OCI-LY7 (cell line): ENCODE measurements at regions not wholly inside any gene's neighbourhood (a gene's known extent, or its start where the extent isn't known, plus 50 kb on each side); places are given as distances from the start of the nearest gene placed in this dataset.
"Not testable (repeated sequence)": the region's sequence is repeated elsewhere in the genome, so short reads cannot be mapped to it uniquely, and the experiment has no call there.

Experiments used
- BruUV-seq: library from RNA; stranded (reverse); fragments of 400-500 nt; replicated peaks from 2 replicates; lab custom pipeline; 2021; lab: Mats Ljungman, UMichigan
- CTCF ChIA-PET: fragments of 300-600 bp; sonication (Branson Sonifier 250); formaldehyde crosslinking; loops from one replicate; lab custom pipeline; 2022; ENCODE audit warnings: antibody characterized with exemption; ENCODE audit not compliant: unreplicated experiment; lab: Charles Lee
- POLR2A ChIA-PET: fragments of 300-600 bp; sonication (Branson Sonifier 250); formaldehyde crosslinking; loops from one replicate; lab custom pipeline; 2022; ENCODE audit warnings: antibody characterized with exemption; lab: Charles Lee
- DNase-seq: peaks from one replicate; pipeline ENCODE4 v3.0.0-alpha.2; 2015; ENCODE audit warnings: low spot score
- H2AFZ ChIP-seq: fragments of 200-600 bp; sonication (generic), shearing (Covaris generic); 2 replicates; pipeline ENCODE4 v1.6.1; 2014; ENCODE audit warnings: mild to moderate bottlenecking, antibody characterized with exemption, low read length, moderate library complexity
- H3K27ac ChIP-seq: fragments of 200-600 bp; sonication (generic); 2 replicates; pipeline ENCODE4 v1.5.1; 2014; ENCODE audit warnings: mixed run types, low read depth, mild to moderate bottlenecking, moderate library complexity, low read length, inconsistent platforms; ENCODE audit not compliant: poor library complexity, severe bottlenecking
- H3K36me3 ChIP-seq: fragments of 200-600 bp; sonication (generic); 2 replicates; pipeline ENCODE4 v1.6.1; 2014; ENCODE audit warnings: mild to moderate bottlenecking, antibody characterized with exemption, low read length, moderate library complexity, mixed read lengths; ENCODE audit not compliant: insufficient read depth
- H3K4me1 ChIP-seq: fragments of 200-600 bp; sonication (generic); 2 replicates; pipeline ENCODE4 v1.5.1; 2014; ENCODE audit warnings: mild to moderate bottlenecking, low read length; ENCODE audit not compliant: insufficient read depth, poor library complexity, severe bottlenecking
- H3K4me2 ChIP-seq: fragments of 200-600 bp; sonication (generic); 2 replicates; pipeline ENCODE4 v1.6.1; 2014; ENCODE audit warnings: mild to moderate bottlenecking, low read length
- H3K4me3 ChIP-seq: fragments of 200-600 bp; sonication (generic); 2 replicates; pipeline ENCODE4 v1.5.1; 2014; ENCODE audit warnings: mild to moderate bottlenecking, low read depth, low read length; ENCODE audit not compliant: poor library complexity, severe bottlenecking
- H3K79me2 ChIP-seq: fragments of 200-600 bp; sonication (generic); 2 replicates; pipeline ENCODE4 v1.6.1; 2016; ENCODE audit warnings: low read depth, mild to moderate bottlenecking, low read length, moderate library complexity, mixed read lengths; ENCODE audit not compliant: insufficient read depth
- H3K9me2 ChIP-seq: fragments of 200-600 bp; sonication (generic); 2 replicates; pipeline ENCODE4 v1.6.1; 2016; ENCODE audit warnings: mild to moderate bottlenecking, low read length, mixed read lengths; ENCODE audit not compliant: insufficient read depth
- H3K9me3 ChIP-seq: fragments of 200-600 bp; sonication (generic); 2 replicates; pipeline ENCODE4 v1.6.1; 2014; ENCODE audit warnings: mild to moderate bottlenecking, mixed run types, low read length, mixed read lengths
- H4K20me1 ChIP-seq: fragments of 200-600 bp; sonication (generic); 2 replicates; pipeline ENCODE4 v1.6.1; 2014; ENCODE audit warnings: mild to moderate bottlenecking, antibody characterized with exemption, low read length, moderate library complexity, mixed read lengths; ENCODE audit not compliant: insufficient read depth
- CTCF ChIP-seq: fragments of 200-600 bp; sonication (generic); conservative IDR thresholded peaks from 2 replicates; pipeline ENCODE4 v1.5.1; 2014; ENCODE audit warnings: mild to moderate bottlenecking, antibody characterized with exemption, low read length, moderate library complexity, mixed read lengths
- EZH2phosphoT487 ChIP-seq: fragments of 200-600 bp; sonication (generic); IDR thresholded peaks from 2 replicates; pipeline ENCODE4 v1.6.1; 2018; ENCODE audit warnings: low read depth, borderline replicate concordance, mild to moderate bottlenecking, mixed run types, antibody characterized with exemption, low read length, moderate library complexity, mixed read lengths
- intact Hi-C: fragments of 100-400 bp; cut with micrococcal nuclease; formaldehyde crosslinking; loops from one replicate; pipeline ENCODE4 v1.10.0; 2022; ENCODE audit not compliant: unreplicated experiment

GRCh38 chr11:69588270-69588669, 52.7 kb upstream of the CCND1 start:
- DNase-seq = no peak
- BruUV-seq = no TSS peak
- H3K4me1 ChIP-seq = no peaks in the 10 kb centered on the region
- no peak overlapping the region for H3K4me2 ChIP-seq
- intact Hi-C loops = no loop called here
- no peak overlapping the region for H3K27ac ChIP-seq
- ChIA-PET CTCF (no interaction called here), POLR2A (interaction anchor here (0.6 to 0.8 kb wide), 2 partner anchors 346 to 552 kb away, joined by 3 read pairs; no protein-coding TSS in a partner anchor)
- H3K36me3 ChIP-seq = no peaks in the 10 kb centered on the region
- H3K9me2 ChIP-seq = no peaks in the 10 kb centered on the region
- H3K9me3 ChIP-seq = no peaks in the 10 kb centered on the region
- H2AFZ ChIP-seq = no peak overlapping the region
- TF ChIP-seq EZH2phosphoT487 (no peak), CTCF (no peak)
- H3K79me2 ChIP-seq = no peaks in the 10 kb centered on the region
- H3K4me3 ChIP-seq = no peak overlapping the region
- H4K20me1 ChIP-seq = no peaks in the 10 kb centered on the region

GRCh38 chr11:69590088-69590487, 50.9 kb upstream of the CCND1 start:
- DNase-seq, intact Hi-C loops, H3K9me2 ChIP-seq, H3K4me3 ChIP-seq, CTCF ChIA-PET, BruUV-seq, H3K79me2 ChIP-seq, H3K4me2 ChIP-seq, H3K4me1 ChIP-seq, H3K9me3 ChIP-seq, H3K27ac ChIP-seq, H2AFZ ChIP-seq, H3K36me3 ChIP-seq, H4K20me1 ChIP-seq: not testable (repeated sequence)
- POLR2A ChIA-PET = interaction anchor here (0.6 kb wide), 2 partner anchors 184 to 204 kb away, joined by 3 read pairs; no protein-coding TSS in a partner anchor
